ENCODE measurements at regions not wholly inside any gene's neighbourhood (a gene's known extent, or its start where the extent isn't known, plus 50 kb on each side); places are given as distances from the start of the nearest gene placed in this dataset.
A peak's percentile ranks its signal among the peaks of the same experiment; 100 is the strongest.

DNA sequence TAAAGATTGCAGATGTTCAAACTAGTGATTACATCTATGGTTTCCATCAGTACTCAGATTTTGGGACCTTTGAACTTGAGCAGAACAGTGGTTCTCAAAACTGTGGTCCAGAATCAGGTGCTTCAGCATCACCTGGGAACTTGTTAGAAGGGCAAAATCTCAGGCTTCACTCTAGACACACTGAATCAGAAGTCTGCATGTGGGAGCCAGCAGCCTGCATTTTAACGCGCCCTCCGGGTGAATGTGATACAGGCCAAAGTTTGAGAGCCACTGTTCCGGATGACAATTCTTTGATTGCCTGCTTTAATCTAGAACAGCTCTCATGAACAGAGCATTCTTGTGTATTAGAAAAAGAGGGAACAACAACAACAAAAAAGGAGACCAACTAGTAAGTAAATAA is 261.7 kb downstream of the GPD2 start:
- no peak for DNase-seq (ENCODE audit: low read depth)

DNA sequence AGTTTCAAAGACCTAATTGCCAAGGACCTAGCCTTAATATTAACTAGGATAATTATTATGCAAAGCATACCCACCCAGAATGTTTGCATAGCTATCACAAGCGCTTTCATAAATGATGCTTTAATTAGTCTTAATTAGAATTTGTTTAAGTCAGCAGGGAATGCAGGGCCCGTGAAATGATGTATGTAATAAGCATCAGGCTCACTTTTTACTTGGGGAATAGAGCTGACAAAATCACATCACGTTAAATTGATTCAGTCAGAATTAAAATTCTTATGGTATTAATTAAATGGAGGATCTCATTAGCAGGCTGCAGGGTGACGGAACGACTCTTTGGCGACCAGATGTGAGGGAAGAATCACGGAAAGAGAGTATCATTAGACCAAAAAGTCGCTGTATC is 264.5 kb downstream of the GPD2 start:
- no peak for DNase-seq (ENCODE audit: low read depth)

DNA sequence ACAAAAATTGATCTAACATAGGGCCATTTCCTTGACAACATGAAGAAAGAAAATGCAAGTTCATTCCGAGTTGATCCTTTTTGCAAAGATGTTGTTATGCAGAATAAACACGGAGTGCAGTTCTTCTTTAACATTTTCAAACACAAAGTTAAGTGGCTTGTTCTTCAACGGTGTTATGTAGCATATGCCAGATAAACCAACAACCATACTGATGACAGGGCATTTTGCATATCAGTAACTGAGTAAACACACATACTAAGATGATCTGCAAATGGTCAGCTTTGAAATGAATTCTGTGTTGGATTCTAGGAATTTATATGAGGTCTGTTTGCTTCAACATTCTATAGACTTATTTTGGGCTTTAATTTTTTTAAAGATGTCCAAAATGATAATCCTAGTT is 266.4 kb downstream of the GPD2 start:
- no peak for DNase-seq (ENCODE audit: low read depth)

DNA sequence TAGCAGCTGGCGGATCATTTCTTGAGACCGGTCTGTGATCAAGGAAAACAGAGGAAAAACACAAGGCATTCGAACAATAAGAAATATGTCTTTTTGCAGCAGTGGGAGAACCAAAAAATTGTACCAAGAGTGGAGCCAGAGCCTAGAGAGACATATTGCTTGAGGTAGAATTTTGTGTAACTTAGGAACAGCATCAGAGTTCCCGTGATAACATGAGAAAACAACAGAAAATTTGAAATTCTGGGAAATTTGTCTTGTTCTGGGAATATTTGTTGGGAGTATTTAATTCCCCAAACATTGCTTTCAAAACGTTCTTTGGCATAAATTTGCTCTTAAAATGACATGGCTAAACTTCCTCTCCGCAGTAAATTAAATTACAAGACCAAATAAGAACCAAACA is 267.5 kb downstream of the GPD2 start:
- no peak for DNase-seq (ENCODE audit: low read depth)

DNA sequence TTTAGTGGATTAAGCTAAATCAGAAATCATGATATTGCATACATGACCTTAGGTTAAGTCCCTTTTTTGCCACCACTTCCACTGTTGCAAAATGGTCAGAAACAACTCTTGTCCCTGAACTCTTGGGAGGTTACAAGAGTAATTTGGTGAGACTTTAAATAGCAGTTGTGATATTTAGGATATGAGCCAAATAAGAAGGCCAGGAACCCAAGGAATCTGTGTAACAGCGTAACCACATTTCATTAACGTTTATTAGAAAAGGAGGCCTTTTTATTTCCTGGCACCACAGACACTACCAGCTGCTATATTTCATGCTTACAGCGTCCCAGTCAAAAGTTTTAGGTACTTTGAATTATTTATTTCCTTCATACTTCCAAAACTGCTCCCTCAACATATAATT is 268.0 kb downstream of the GPD2 start:
- no peak for DNase-seq (ENCODE audit: low read depth)

DNA sequence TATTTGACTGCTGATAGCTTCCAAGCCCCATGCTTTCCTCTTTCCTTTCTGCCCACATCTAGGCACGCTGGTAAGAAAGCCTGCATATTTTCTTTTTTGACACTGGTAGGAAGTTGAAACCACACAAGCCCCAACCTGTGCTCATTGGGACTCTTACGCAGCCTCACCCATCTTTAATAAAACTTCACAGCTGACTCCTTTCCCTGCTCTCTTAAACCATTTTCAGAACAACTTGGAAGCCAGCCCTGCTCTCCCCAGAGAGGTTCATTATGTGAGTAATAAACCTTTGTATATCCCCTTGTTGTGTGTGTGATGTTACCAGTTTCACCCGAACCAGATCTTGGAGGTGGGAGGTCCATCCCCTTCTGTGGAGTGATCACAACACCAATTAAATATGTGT is 268.4 kb downstream of the GPD2 start:
- DNase-seq (ENCODE audit: low read depth): no peak

DNA sequence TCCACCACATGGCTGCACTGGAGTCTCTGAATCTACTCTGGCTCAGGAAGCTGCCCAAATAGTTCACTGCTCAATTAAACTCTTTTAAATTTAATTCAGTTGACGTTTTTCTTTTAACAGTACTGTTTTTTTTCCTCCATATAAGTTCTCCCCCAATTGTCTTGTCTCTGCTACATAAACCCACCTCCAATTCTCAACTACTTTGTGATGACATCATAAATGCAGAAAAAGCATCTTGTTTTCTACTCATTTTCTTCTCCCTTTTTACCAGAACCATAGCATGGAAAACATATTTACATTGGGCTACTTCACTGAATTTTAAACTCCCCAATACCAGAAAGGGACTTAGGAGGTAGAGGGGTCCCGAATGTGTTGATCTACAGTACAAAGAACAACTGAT is 270.4 kb downstream of the GPD2 start:
- DNase-seq (ENCODE audit: low read depth): no peak

DNA sequence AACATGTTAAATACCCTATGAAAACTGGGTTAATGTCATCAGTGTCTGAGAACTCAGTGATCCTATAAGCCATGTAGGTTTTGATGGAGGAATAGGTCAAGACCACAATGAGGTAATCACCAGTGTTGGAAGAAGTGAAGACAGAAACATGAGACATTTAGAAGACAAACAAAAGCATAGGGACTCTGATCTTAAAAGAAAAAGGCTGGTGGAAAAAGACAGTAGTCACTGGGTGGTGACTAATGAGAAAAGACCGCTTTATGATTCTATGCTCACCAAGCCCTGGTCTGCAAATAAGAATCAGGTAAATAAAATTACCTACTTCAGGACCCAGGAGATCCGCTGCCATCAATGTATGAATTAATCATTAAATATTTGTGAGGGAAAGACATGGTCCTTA is 271.9 kb downstream of the GPD2 start:
- DNase-seq (ENCODE audit: low read depth): no peak

DNA sequence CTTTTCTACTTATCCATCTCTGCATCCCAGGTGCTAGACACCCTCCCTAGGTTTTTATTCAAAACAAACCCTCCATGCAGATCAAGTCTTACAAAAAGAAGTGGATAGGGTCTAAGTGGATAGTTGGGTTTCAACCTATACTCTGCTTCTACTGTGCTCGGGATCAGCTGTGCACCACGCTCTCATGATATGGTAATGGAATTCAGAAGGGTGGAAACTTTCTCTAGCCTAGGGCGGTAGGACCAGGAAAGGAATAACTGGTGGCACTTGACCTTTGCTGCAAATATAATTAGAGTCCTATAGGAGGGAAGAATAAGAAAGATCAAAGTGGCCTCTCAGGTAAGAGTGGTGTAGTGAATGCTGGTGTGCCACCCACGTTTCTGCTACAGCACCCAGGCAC is 272.9 kb downstream of the GPD2 start:
- DNase-seq (ENCODE audit: low read depth): no peak

DNA sequence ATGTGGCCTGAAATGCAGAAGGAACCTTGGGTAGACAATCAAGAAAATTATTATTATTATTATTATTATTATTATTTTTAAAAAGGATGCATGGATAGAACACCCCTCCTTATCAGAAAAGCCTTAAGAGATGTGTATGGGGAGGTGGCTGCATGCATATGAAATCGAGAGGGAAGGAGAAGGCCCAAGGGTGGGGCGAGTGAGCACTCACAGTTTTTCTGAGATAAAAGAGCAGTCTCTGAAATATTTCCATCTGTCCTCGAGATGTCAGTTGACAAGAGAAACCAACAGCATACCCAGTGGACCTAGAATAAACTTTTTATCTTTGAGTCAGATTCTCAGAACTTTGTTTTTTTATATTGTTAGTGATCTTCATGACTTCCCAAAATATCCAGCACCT is 282.9 kb downstream of the GPD2 start:
- no peak for DNase-seq (ENCODE audit: low read depth)

DNA sequence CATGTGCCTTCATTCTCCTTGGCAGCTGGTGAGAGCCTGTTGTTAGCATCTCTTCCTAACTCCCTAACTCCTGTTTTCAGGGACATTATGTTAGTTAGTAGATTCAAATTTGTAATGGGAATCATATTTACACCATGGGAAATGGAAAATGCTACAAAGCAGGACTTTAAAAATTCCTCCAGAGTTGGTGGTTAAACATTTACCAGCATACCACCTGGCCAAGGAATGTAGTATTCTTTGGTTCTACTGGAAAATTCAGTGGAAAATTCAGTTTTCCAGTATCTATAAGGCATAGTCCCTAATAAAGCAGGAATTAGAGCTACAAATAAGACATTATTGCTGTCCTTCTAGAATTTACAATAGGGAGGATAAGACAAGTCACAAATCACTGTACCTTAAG is 291.7 kb downstream of the GPD2 start:
- DNase-seq (ENCODE audit: low read depth): peak; percentile 42

DNA sequence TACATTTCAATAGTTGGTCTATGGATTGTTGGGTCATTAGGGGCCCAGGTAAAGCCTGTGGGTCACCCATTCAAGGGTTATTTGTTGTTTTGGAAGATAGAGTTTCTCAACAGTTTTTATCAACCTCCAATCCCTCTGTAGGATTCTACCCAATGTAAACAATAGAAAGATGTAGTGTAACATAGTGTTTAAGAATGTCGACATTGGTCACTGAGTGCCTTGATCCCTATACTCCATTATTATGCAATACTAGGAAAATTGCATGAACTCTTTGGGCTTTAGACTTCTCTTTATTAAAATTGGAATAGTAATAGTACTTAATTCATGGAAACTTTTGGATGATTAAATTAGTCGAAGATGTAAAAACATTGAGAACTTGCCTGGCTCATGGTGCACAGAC is 292.1 kb downstream of the GPD2 start:
- no peak for DNase-seq (ENCODE audit: low read depth)

DNA sequence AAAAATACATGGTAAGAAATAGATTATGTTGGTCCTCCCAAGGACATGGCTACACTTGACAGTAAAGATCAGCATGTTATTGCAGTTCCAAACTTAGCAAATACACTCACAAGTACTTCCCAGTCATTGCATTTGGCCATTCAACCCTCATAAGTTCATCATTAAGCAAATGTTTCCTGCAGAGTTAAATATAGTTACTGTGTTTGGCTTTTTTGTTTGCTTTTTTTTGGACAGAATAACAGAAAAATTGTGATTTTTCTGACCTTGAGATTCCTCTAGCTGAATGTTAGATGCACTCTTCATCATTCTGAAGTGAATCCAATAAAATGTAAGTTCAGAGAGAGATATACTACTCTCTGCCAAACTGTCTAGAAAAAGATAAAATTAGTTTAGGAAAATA is 295.3 kb downstream of the GPD2 start:
- no peak for DNase-seq (ENCODE audit: low read depth)

DNA sequence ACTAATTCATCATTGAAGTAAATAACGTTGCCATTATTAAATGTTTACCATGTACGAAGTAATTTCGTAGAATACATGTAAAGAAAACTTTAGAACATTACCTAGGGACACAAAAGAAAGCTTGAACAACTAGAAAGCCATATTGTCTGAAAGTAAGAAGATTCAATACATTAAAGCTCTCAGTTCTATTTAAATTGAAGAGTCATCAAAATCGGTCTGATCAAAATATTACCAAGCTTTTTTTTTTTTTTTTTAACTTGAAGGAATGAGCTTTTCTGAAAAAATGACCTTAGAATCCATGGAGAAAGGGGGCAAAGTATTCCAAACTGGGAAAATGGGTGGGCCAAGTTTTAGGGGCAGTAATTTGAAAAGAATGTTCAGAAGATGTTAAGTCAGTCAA is 300.8 kb downstream of the GPD2 start:
- no peak for DNase-seq (ENCODE audit: low read depth)

DNA sequence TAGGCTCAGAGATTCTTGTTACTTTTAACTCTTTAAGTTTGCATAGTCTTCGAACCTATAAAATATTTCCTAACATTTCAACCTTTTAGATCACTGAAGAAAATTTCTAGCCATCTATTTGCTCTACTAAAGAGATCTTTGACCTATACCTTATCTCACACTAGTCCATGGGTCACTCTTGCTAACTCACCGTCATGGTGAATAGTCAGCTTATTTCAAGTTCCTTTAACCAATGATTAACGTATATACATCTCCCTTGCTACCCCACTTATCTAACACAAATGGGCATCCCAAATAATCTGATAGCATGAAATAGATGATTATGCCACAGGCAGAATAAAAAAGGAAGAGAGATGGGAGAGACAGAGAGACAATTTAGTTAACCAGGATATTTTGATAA is 303.1 kb downstream of the GPD2 start:
- DNase-seq (ENCODE audit: low read depth): no peak

DNA sequence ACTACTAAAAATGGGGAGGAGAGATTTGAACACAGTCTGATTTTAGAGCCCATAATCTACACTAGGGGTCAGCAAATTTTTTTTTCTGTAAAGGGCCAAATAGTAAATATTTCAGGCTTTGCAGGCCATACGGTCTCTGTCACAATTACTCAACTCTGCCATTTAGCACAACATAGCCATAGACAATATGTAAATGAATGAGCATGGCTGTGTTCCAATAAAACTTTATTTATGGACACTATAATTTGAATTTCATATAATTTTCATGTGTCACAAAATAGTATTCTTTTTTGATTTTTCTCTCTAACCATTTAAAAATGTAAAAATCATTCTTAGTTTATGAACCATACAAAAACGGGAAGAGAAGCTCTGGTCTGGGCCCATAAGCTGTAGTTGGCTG is 309.4 kb downstream of the GPD2 start:
- no peak for DNase-seq (ENCODE audit: low read depth)

DNA sequence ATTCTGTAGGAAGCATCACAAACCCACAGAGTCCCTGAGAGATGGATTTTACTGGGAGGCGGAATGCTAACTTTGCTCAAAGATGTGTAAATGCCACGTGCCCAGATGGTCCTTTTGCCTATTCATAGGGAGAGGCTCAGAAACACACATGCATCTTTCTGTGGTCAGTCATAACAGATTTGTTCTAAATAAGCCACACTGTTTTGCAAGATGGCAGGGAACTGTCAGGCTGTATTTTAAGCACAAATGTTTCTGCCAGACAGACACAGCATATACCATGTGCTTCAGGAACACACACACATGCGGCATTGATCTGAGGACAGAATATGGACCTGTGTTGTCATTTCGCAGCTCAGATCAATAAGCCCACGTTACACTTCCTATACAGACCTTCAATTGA is 312.0 kb downstream of the GPD2 start:
- no peak for DNase-seq (ENCODE audit: low read depth)

DNA sequence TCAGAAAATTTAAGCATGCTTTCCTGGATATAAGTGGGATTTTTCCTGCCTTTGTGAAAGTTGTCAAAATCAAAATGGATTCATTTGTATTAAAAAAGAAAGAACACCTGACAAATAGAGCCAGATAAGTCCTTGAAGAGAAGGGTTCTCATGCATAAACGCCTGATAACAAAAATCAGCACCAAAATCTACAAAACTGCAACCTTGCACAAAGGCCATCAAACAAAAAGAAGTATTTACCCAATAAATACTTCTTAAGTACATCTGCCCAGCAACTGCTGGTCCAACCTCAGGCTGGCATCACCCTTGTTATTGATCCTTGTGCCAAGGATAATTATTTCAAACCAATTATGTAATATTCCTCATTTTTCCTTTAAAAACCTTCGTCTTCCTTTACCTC is 315.9 kb downstream of the GPD2 start:
- no peak for DNase-seq (ENCODE audit: low read depth)

DNA sequence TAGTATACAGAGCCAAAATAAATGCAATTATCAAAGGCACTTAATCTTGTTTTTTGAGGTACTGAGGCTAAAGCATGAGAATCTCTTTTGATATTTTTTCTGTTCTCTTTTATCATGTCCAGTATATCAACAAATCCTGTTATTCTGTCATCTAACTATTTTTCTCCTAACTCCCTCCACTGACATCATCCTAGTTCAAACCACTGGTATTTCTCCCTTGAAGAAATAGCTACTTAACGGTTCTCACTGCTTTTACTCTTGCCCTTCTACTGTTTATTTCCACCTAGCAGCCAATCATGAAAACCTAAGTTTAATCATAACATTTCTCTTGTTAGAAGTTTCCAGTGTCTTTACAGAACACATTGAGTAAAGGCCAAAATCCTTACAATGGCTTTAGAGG is 317.6 kb downstream of the GPD2 start:
- DNase-seq (ENCODE audit: low read depth): no peak

DNA sequence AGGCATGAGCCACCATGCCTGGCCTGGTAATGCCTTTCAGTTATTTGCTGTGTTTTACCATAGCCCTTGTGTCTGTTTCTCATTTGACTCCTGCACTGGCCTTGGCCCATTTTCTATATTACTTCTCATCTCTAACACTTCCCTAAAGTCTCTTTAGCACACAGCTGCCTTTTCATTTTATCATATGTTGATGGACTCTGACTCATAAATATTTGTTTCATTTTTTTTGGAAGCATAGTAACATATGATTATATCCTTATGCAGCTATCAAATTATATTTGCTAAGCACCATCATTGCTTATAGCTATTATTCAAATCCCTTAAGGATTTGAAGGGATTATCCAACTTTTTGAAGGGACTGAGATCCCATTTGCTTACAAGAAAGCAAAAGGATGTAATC is 320.3 kb downstream of the GPD2 start:
- DNase-seq (ENCODE audit: low read depth): no peak

DNA sequence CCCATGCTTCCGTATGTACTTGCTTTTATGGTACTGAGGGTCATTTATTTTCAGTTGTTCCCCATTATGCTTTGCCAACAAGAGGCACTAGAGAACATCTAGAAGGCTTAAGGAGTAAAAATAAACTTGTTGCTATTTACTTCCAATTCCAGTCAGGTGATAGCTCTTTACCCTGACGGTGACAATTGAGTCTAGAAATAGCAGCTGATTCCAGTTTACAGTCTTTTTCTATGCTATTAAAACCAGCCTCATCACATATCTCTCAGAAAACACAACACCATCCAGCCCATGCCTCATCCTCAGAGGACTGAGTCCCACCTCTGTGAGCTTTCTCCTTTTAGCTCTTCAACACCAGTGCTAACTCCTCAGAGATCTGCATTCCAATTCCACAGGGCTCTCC is 327.0 kb downstream of the GPD2 start:
- no peak for DNase-seq (ENCODE audit: low read depth)

DNA sequence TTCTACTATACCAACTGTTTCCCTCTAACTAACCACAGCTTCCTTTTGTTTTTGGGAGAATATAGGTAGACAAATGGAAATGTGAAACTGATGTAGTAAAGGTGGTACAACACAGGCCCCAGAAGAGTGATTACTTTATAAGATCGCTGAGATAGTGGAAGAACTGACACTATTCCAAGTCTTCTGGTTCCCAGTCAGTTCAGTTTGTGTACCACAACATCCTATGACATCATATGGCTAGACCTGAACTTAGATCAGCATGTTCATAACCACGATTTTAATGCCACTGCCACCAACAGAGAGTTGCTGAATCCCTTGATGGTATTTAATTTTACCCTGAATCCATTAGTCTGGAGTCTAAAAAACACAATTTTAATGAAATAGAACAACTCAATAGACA is 328.9 kb downstream of the GPD2 start:
- no peak for DNase-seq (ENCODE audit: low read depth)

DNA sequence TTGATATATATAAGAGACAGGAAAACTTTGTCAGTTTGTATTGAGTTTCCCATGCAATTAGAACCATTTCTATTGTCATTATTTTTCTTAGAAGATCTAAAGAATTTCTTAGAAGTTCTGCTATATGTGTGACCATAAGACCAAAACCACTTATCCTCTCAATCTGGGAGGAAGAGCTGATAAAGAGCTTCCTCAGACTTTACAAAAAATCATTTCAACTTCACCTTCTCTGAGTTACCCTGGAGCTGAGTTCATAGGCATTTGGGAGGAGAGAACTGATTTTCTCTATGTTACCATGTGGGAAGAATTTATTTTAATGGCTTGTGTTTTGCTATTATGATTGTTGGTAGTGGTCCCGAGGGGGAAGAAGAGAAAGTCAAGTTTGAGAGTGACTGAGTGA is 329.3 kb downstream of the GPD2 start:
- DNase-seq (ENCODE audit: low read depth): no peak

DNA sequence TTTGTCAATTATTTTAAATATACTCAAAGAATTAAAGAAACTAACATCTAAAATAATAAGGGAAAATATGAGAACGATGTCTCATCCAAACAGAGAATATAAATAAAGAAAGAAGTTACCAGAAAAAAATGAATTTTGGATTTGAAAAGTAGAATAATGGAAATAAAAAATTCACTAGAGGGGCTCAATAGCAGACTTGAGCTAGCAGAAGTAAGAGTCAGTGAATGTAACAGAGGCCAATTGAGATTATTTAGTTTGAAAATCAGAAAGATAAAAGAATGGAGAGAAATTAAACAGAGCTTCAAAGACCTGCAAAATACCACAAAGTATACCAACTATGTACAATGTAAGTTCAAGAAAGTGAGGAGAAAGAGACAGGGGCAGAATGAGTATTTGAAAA is 333.6 kb downstream of the GPD2 start:
- DNase-seq (ENCODE audit: low read depth): no peak

DNA sequence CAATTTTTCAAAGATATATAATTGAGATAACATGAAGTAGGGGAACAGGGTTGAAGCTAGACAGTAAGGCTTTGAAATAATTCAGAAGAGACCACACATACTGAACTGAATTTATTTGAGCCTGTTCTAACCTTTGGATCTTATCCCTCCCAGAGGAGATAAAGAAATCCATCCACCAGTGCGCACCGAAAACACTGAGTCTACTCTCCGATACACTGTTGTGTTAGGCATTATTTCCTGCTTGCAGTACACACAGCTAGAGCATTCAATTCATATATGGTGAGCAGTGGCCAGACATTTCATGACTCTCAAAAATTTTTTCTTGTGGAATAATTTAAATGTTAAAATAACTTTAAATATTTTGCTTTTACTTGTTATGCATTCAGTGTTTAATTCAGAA is 342.7 kb downstream of the GPD2 start:
- DNase-seq (ENCODE audit: low read depth): no peak
